Fibroblast of pulmonary artery (primary cell): ENCODE measurements at regions not wholly inside any gene's neighbourhood (a gene's known extent, or its start where the extent isn't known, plus 50 kb on each side); places are given as distances from the start of the nearest gene placed in this dataset.

Experiments used
- DNase-seq: peaks from one replicate; pipeline ENCODE4 v3.0.0-alpha.2; 2010; ENCODE audit warnings: low read depth
- H3K4me3 ChIP-seq: replicated peaks from 2 replicates; pipeline ENCODE4 v1.5.1; 2011; ENCODE audit warnings: low read depth, mild to moderate bottlenecking, control low read depth, low read length, moderate library complexity
- TF ChIP-seq, protein P1 (sequence below): IDR thresholded peaks from 2 replicates; pipeline ENCODE4 v1.5.1; 2011; ENCODE audit warnings: mild to moderate bottlenecking, control low read depth, low read length, inconsistent platforms; ENCODE audit errors: missing control alignments

DNA sequence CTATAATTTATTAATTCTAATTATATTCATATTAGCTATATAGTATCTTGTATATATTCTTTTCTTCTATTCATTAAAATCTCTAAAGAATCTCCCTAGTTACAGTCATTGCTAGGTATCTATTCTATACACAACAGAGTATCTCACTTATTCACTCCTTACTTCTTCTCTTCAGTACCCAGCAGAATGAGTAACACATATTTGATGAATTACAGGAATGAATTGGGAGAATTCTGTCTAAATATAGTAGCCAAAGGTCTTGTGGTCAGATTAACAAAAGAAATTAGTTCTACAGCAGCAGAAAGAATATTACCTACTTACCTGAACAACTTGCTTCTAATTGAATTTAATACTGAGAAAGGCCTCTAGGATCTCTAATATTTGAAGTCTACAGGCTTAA lies 758.0 kb upstream of the ZEB2 start:
- peak; percentile 4 for DNase-seq
- no peak overlapping the region for H3K4me3 ChIP-seq
- TF ChIP-seq, protein P1, sequence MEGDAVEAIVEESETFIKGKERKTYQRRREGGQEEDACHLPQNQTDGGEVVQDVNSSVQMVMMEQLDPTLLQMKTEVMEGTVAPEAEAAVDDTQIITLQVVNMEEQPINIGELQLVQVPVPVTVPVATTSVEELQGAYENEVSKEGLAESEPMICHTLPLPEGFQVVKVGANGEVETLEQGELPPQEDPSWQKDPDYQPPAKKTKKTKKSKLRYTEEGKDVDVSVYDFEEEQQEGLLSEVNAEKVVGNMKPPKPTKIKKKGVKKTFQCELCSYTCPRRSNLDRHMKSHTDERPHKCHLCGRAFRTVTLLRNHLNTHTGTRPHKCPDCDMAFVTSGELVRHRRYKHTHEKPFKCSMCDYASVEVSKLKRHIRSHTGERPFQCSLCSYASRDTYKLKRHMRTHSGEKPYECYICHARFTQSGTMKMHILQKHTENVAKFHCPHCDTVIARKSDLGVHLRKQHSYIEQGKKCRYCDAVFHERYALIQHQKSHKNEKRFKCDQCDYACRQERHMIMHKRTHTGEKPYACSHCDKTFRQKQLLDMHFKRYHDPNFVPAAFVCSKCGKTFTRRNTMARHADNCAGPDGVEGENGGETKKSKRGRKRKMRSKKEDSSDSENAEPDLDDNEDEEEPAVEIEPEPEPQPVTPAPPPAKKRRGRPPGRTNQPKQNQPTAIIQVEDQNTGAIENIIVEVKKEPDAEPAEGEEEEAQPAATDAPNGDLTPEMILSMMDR = no peak

DNA sequence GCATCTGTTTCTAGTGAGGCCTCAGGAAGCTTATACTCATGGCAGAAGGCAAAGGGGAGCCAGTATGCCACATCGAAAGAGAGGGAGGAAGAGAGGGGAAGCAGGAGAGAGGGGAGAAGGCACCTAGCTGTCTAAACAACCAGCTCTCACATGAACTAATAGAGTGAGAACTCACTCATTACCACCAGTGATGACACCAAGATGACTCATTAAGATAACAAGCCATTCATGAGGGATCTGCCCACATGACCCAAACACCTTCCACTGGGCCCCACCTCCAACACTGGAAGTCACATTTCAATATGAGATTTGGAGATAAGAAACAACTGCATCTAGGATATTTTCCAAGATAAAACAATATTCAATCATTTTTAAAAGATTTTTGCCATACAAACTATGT lies 753.9 kb upstream of the ZEB2 start:
- TF ChIP-seq, protein P1 = no peak
- no peak for DNase-seq
- H3K4me3 ChIP-seq = no peak overlapping the region

DNA sequence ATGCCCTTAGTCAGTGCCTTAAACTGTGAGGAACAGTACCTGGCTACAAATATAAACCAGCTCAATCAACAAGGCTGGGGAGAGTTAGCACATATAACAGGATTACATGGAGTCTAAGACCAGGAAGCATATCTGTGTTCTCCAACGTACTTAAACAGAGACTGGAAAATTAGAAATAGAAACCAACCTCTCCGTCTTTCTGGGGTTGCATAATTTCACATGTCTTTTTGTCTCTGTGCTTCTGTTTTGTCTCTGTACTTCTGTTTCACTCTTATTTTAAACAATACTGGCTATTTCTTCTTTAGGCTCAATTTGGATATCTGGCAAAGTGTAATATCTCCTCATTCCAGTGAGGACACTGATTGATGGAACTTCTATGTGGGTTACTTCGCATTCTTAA lies 749.0 kb upstream of the ZEB2 start:
- TF ChIP-seq, protein P1 = no peak
- no peak for DNase-seq
- no peak overlapping the region for H3K4me3 ChIP-seq

DNA sequence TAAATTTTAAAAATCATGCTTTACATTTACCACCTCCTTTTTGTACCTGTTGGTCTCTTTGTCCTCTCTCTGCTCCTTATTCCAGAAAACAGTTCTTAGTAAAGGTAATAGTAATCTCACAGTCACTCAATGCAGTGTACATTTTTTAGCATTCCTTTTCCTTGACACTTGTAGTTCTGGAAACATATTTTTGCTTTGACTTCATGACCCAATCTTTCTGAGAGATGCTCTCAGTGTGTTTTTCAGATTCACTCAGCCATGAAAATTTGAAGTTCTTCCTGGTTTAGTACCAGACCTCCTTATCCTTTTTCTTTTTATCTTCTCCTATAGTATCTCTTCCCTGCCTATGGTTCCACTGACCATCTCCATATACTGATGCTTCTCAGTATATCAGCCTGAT lies 747.5 kb upstream of the ZEB2 start:
- H3K4me3 ChIP-seq = no peak overlapping the region
- TF ChIP-seq, protein P1 = no peak
- no peak for DNase-seq

DNA sequence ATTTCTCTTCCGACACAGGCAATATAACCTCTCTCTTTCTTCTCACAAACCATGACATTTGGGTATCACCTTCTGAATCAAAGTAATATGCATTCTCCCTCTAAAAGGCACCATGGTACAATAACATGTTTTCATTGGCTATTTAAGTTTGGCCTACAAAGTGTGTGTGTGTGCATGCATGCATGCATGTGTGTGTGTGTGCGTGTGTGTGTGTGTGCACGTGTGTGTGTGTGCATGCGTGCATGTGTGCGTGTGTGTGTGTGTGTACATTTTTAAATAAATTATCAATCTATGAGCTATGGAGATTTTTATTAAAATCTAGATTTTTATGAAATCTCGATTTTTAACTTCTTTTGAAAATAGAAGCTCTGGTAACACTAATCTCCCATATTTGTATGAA lies 745.3 kb upstream of the ZEB2 start:
- DNase-seq = no peak
- H3K4me3 ChIP-seq = no peak overlapping the region
- TF ChIP-seq, protein P1 = no peak

DNA sequence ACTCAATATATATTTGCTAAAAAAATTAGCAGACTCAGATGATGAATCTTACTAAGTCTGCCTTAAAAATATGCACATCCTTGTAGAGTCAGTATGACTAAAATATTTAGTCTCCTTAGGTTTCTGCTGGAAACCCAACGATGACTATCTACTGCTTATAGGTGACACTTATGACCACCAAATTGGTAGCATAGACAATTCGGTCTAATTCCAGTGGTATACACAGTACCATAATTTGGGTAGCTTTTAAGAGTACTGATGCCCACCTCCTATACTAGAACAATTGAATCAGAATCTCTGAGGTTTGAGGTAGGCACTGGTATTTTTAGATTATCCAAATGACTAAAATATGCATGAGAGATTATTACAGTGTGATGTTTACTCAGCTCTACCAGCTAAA lies 740.8 kb upstream of the ZEB2 start:
- TF ChIP-seq, protein P1 = no peak

DNA sequence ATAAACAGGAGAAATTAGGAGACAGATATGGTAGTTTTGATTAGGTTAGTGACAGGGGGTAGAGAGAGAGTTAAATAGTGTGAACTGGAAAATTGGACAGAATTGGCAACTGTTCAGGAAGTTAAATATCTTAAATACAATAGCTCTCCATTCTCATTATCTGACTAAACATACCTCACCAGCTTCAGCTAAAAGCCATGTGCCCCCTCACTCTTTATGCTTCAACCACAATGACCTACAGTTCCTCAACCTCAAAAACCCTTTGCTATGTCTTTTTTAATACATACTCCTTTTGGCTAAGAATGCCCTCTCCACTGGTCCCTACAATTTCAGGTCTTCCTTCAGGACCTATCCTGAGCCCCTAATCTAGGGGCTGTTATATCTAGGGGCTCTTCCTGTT lies 740.2 kb upstream of the ZEB2 start:
- no peak overlapping the region for H3K4me3 ChIP-seq
- TF ChIP-seq, protein P1 = no peak
- DNase-seq = no peak

More for the DNA sequence above, 740.8 kb upstream of the ZEB2 start:
- no peak overlapping the region for H3K4me3 ChIP-seq
- DNase-seq = no peak
